ENCODE measurements at regions not wholly inside any gene's neighbourhood (a gene's known extent, or its start where the extent isn't known, plus 50 kb on each side); places are given as distances from the start of the nearest gene placed in this dataset.

DNA sequence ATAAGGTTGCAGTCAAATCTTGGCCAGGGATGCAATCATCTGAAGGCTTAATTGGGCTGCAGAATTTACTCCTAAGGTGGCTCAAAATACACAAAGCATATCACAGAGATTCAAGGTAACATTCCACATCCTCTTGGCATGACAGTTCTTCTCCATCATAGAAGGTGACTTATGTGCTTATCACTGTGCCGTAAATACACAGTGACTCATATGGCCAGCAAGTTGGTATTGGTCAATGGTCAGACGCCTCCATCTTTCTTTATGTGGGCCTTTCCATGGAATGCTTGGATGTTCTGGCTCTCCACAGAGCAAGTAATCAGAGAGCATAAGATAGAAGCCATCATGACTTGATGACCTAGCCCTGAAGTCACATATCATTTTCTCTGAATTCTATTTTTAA is 168.8 kb upstream of the ST8SIA2 start:
- DNase-seq: no peak

DNA sequence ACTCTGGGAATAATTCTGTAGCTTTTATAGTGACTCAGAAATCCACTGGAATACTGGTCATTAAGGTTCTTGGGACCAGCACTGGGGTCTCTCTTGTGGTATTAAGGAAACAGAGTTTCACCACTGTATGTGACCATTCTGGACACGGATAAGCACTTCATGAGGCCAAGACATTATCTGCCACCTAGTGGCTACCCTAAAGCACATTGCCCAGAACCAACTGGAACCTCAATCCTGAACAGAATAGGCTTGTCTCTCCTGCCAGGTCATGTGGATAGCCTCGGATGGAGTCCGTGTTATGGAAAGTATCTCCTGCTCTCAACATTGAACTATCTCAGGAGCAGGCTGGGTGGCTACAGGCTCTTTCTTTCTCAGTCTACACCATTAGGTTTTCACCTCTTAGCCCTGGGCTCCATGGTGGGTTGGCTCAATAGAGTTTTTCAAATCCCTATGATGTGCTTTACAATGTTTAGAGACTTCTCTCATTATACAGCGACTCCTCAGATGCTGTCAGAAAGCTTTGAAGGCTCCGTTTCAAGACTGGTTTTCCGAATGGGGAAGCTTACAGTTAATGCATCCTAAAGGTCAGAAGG is 167.6 kb upstream of the ST8SIA2 start:
- DNase-seq: peak; percentile 9

DNA sequence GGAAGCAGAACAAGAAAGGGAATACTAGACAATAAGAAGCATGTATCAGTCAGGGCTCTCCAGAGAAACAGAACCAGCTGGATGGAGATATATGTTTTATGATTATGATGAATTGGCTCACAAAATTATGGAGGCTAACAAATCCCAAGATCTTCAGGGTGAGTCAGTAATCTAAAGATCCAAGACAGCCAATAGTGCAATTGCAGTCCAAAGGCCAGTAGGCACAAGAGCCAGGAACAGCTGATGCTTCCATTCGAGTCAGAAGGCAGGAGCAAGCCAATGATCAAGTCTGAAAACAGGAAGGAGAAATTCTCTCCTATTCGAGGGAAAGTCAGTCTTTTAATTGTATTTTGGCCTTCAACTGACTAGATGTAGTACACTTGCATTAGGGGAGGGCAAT is 164.9 kb upstream of the ST8SIA2 start:
- DNase-seq: no peak

DNA sequence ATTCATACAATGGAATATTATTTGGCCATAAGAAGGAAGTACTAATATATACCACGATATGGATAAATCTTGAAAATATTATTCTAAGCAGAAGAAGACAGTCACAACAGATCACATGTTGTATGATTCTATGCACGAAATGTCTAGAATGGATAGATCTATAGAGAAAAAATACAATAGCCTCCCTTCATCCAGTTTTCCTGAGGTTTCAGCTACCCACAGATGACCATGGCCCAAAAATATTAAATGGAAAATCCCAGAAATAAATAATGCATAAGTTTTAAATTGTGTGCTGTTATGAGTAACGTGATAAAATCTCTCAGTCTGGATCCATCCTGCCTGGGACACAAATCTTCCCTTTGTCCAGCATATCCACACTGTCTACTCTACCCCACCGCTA is 162.2 kb upstream of the ST8SIA2 start:
- DNase-seq: no peak

DNA sequence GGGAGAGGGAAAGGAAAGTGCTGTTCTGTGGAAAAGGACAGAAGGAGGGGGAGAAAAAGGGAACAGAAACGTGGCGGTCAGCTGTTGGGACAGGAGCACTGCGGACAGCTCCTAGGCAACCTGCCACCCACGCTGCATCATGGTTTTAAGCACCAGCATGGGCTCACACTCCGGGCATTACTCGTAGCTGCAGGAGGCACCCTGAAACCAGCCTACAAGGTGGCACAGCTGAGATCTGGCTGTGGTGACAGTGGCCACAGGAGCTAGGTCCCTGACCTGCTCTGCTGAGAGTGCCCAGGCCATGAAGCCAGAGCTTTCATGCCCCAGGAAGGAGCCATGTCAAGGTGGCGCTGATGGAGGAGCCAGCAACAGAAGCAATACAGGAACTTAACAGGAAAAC is 161.4 kb upstream of the ST8SIA2 start:
- DNase-seq: no peak

DNA sequence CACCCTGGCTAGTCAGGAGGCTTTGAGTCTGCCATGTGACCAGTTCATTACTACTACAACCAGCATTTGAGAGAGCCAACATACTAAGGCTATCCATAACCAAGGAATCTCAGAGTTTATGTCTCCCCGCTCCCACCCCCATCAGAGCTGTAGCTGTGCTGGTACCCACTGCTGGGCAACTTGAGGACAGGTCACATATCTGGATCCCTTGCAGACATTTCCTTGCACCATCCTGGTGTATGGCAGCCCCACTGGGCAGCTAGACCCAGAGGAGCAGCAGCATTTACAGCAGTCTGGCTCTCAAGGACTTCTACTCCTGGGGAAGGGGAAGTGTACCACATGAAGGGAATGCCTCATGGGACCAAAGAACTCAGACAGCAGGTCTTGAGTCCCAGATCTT is 160.8 kb upstream of the ST8SIA2 start:
- DNase-seq: no peak

DNA sequence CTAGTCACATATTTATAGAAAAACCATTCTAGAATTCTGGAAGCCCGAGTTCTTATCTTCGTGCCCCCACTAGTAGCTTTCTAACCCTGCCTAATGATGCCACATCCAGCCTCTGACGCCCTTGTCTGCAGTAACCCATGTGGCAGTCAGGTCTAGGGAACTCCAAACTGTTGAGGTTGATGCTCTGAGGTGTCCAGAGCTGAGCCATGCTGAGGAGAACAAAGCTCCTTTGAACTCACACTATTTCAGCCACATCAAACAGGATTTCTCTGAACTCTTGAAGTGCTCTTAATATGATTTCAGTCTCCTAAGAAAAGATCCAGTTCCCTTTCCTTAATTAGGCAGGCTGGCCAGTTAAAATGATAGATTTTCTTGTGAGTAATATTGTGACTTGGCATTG is 150.5 kb upstream of the ST8SIA2 start:
- DNase-seq: peak; percentile 4

DNA sequence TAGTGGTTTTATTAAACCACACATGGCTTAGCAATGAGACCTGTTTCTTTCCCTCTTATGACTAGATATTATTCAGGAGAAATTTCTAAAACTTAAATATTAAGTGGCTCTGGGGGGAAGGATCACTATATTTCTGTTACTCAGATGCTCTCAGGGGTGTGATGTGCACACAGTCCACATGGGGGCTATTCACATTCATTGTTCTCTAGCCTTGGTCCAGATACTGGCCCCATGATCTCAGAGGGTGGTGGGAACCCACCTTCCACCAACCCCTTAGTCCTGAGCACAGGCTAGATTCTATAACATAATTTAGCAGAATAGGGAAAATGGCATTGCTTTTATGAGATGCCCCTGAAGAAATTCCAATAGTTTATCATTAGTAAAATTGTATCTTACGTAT is 149.0 kb upstream of the ST8SIA2 start:
- no peak for DNase-seq

DNA sequence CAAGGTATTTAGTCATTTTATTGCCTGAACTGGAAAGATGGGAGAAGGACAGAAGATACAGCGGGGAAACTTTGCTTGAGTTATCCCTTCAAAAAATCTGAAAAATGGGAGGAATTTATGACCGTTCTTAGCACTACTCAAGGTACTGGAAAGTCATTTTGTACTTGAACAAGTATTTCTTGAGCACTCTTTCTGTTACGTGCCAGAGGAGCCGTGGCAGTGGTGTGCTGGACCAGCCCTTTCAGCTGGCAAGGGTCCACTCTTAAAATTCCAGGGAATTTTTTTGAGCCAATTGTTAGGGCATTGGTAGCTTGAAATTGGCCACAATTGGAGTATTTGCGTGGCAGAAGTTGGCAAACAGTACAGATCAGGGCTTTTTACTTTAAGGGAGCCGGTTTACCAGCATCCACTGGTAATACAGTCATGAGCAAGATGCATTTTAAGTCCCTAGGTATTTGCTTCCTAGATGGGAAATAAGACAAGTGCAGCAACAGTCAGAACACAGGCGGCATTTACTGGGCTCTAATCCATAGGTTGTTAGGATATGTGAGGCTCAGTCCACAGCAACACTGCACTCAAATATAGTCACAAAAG is 145.9 kb upstream of the ST8SIA2 start:
- DNase-seq: no peak

DNA sequence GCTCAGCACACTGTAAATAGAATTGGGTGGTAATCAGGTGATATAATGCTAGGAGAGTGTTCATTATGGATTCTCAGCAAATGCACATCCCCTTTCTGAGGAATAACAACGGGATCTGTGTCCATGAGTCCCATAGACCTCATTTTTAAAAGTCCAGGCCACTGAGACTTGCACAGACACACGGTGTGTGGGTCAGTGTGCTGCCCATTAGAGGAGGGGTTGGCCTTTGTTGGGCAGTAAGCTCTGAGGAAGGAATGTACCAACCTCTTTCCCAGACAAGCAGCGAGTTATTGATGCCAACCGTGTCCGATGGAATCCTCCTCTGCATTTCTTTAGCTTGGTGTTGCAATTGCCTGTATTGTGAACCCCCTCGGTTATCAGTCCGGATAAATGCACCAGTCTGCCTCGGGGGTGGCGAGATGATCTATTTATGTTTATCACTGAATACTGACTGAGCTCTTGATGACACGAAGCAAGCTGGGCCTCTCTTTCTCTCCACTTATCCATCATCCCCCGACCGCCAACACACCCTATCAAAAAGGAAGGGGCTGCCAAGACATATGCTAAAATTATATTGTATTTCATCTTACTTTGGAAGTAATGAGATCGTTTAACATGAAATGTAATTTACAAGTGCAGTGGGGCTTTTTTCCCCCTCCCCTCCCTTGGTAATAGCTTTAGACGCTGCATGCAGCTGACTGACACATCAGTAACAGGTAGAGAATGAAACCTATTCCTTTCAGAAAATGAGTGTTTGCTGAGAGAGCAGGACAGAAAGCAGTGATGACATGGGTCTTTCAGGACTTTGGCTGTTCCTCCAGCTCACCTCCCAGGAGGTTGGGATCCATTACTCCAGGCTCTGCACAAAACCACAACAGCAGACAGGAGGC is 126.6 kb upstream of the ST8SIA2 start:
- DNase-seq: no peak

DNA sequence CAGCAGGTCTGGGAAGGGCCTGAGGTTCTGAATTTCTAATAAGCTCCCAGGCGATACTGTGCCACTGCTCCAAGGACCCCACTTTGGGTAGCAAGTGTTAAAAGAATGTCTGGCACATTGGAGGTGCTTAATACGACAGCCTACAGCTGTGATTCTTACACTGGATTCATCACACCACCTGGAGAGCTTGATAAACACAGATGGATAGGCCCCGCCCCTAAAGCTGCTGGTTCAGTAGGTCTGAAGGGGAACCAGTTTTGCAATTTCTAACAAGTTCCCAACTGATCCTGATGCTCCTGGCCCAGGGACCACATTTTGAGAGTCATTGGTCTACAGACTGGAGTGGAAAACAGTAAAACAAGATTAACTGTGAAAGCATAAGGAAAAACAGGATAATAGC is 124.8 kb upstream of the ST8SIA2 start:
- no peak for DNase-seq

DNA sequence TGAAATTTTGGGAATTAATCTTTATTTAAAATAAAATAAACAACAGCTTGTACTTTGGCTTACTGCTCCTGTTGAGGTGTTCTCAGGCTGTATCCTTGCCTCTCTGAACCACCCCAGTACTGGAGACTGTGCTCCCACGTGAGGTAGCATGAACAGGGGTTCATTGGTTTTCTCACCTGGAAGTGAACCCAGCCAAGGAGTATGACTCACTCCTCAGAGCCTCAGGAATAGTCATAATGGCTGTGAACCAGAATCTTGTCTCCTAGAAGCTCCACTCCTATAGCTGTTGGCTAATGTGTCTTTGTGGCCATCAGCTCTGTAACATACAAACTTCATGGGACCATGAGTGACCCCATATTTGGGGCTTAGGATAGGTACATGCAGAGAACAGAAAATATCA is 122.5 kb upstream of the ST8SIA2 start:
- DNase-seq: no peak

DNA sequence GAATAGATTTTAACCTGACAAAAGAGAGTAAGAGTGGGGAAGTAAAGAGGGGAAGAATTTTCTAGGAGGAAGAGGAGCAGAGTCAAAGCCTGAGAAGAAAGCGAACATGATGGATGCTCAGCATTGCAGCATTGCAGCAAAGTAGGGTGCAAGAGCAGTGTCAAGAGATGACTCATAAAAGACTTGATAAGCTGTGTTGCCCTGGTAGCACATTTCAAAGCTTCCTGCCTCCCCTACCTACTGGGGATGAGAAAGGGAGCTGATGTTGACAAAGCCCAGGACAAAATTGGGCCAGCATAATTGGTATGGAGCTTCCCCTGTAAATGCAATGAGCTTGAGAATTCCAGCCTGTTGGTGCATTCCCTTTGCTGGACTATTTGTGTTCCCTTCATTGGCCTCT is 121.6 kb upstream of the ST8SIA2 start:
- no peak for DNase-seq

DNA sequence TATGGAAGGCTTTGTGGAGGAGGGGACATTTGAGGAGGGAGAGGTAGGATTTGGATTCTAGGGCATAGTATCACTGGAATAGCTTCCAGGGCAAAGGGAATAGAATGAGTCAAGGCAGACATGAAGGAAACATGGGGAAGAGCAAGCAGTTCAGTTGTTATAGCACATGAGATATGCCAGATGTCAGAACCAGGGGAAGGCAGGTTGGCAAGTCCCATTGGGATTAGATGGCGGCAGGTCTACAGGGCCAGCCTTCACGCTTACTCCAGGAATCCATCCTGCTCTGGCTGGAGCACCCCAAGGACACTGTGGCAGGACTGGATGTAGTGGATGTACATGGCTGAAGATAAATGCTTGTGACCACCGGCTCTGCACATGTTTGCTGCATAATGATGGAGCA is 120.4 kb upstream of the ST8SIA2 start:
- no peak for DNase-seq

DNA sequence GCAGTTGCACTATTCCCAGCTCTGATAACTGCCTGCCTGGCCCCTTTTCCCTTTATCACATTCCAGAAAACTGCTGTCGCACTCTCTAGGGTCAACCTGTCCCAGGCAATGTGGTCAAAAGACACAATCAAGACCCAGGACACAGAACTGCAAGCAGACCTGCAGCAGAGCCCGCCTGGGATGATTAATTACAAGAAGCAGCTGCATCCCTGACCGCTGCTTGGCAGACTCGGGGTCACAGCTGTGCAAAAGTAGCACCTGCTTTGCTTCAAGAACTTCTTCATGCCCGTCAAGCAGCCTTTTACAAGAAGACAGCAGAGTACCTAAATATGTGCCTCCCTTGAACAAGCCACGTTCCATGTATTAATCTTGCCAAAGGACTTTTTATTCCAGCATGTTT is 120.0 kb upstream of the ST8SIA2 start:
- DNase-seq: no peak

DNA sequence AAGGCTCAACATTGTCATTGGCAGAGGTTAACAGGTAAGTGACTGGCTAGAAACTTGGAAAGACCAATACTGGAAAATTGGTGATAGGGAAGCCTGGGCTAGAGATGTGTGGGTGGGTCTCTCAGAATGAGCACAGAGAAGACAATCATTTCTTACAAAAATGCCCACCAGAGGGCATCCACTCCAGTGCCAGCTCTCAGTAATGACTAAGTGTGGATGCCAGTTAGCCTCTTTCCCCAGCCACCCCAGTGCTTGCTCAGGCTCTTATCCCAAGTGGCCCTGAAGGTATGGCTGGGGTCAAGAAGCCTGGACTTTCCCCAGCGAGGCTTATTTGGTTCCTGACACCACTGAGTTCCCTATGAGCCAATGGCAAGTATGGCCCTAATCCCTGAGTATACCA is 115.9 kb upstream of the ST8SIA2 start:
- peak; percentile 62 for DNase-seq

DNA sequence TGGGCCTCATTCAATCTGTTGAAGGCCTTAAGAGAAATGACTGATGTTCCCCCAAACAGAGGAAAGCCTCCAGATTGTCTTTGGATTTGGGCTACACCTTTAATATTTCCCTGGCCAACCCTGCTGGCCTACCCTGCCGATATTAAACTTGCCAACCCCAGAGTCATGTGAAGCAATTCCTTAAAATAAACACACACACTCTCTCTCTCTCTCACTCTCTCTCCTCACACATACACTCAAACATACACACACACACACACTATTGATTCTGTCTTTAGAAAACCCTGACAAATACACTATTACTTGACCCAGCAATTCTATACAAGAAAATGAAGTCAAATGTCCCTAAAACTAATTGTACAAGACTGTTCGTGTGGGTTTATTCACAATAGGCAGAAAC is 109.9 kb upstream of the ST8SIA2 start:
- DNase-seq: no peak

DNA sequence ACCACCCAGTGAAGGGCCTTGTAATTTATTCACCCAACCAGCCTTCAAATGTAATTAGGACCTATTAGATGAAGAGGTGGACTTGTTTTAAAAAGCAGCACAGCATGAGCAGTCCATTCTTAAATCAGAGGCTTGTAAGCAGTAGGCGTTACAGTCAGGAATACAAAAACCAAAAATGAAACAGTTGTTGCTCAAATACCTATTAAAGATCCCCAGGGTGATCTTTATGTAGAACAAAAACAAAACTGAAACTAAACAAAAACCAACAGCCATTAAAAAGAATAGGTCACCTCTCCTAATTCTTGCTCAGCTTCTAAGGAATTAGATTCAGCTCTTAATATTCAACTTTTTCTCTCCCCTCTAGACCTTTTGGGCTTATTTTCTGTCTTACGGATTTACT is 104.9 kb upstream of the ST8SIA2 start:
- no peak for DNase-seq

DNA sequence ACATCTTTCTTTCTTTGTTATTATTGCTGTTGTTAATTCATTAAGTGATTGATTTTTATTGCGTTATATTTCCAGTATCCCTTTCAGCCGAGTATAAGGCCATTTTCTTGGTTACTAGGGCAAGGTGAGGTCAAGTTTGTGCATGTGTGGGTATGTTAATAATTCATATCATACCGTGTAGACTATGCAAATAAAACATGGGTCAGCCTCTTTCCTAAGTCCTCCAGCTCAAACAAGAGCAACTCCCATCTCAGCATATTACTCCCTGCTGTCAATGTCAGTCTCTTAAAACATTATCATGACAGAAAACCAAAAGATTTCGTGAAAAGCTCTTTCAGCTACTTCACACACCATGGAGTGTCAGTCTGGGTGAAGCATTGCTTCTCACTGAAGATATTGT is 103.9 kb upstream of the ST8SIA2 start:
- DNase-seq: no peak

DNA sequence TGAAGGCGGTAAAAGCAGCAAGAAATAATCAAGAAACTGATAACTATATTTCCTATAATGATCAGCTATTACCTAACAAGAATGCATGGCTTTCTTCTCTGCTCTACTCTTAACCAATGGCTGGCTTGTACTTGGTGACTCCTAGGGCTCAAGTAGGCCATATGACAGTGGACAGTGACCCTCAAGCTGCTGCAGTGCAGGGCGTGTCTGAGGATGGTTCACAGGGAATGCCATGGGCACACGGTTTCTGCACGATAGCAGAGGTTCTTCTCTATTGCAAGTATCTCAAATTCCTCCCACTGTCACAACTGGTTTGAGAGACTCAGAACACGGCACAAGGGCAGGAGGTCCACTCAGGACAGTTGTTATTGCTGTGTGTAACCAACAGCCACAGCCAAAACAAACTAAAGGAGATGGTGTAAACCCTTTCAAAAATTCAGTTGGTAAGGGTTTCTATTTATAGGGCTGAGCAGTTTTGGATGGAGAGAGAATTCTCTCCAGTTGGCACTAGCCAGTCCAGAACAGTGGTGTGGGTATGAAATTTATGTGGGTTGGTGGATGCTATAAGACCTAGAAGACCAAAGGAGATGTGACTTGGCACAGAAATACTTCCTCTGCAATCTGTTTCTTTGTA is 103.2 kb upstream of the ST8SIA2 start:
- no peak for DNase-seq

DNA sequence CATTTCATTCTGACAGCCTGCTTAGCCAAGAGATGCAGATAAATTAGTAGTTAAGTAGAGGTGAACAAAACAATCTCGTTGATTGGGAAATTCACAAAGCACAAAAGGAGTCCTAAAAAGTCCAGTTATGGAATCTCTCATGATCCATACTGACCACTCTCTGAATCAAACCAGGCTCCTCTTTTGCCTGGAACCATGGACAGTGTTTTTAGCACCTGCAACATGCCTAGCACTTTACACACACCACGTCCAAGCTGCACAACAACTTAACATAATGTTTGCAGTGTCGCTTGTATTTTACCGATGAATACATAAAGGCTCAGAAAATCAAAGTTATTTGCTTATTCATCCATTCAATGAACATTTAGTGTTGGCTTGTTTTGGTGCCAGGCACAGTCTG is 101.8 kb upstream of the ST8SIA2 start:
- DNase-seq: no peak

DNA sequence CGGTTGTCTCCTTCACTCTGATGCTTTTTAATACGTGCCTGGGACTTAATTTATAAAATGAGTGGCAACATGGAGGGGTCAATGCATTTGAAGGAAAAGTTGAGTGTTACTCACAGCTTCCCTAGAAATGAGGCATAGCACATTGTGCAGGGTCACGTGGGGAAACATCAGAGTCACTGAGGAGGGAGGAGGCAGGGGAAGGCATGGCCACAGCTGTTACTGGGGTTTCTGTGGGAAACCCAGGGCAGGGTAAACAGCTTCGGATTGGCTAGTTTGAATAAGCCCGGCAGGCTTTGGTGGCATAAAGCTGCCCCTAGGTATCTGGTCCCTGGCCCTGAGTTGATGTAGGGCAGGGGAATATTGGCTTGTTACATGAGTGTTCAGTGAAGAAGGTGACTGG is 98.9 kb upstream of the ST8SIA2 start:
- peak; percentile 70 for DNase-seq

DNA sequence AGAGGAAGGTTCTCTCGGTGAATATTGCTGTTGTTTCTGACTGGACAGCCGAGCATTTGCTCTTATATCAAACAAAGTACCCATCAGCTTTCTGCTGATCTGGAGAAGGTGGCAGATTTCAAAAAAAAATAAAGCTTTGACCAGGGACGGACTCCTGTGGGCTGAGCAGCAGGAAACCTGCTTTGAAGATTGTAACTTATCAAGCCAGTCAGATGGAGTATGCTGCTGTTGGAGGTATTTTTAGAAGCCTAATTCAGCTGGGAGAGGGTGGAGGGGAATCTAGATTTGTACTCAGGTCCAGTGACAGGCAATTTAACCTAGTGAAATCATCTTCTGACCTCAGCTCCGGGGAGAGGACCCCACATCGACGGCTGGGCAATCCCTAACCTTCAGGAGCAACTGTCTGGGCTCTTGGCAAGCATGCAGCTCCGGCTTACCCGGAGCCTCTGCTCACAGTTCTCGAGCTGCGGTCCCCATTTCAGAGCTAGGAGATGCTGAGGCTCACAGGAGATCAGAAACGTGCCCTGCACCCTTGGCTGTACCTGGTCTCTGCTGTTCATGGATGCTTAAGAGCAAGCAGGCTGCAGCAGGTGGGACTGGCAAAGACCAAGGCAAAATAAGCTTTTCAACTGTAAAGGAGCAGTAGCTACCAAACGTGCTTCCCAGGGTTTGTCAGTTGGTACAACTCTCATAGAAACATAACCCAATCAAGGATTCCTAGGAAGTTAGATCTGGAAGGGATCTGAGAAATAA is 89.3 kb upstream of the ST8SIA2 start:
- DNase-seq: no peak
